ENCODE measurements at regions not wholly inside any gene's neighbourhood (a gene's known extent, or its start where the extent isn't known, plus 50 kb on each side); places are given as distances from the start of the nearest gene placed in this dataset.

- H3K27ac ChIP-seq (ENCODE audit: low read depth, low read length): no peak overlapping the region
- H3K79me2 ChIP-seq (ENCODE audit: control insufficient read depth, insufficient read depth, low read length, unreplicated experiment): no peaks in the 10 kb centered on the region
- H3K27me3 ChIP-seq (ENCODE audit: insufficient read depth, low read length): no peaks in the 10 kb centered on the region
- no peak overlapping the region for H3K4me3 ChIP-seq (ENCODE audit: low read depth, low read length)
- peaks cover 17% of the 10 kb centered on the region for H3K4me1 ChIP-seq (ENCODE audit: control insufficient read depth, insufficient read depth, low read length, unreplicated experiment)
- H3K36me3 ChIP-seq (ENCODE audit: insufficient read depth, low read length): no peaks in the 10 kb centered on the region
- H2AFZ ChIP-seq (ENCODE audit: low read length, unreplicated experiment): no peak overlapping the region
Measured at GRCh38 chr3:30457726-30458125, 148.7 kb upstream of the TGFBR2 start.

DNA sequence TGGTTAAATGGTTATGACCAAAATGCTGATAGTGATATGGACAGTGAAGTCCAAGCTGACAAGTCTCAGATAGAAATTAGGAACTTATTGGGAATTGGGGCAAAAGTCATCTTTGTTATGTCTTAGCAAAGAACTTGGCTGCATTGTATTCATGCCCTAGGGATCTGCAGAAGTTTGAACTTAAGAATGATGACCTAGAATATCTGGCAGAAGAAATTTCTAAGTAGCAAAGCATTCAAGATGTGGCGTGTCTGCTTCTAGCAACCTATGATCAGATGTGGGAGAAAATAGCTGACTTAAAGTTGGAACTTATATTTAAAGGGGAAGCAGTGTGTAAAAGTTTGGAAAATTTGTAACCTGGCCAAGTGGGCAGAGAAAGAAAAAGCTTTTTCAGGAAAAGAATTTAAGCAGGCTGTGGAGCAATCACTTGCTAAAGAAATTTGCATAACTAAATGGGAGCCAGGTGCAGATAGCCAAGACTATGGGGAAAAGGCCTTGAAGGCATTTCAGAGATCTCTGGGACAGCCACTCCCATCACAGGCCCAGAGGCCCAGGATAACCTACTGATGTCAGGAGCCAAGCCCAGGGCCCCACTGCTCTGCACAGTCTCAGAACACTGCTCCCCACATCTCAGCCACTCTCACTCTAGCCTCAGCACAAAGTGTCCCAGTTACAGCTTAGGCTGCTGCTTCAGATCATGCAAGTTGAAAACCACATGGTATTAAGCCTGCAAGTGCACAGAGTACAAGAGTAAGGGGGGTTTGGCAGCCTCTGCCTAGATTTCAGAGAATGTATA lies 147.8 kb upstream of the TGFBR2 start:
- H2AFZ ChIP-seq (ENCODE audit: low read length, unreplicated experiment): no peak overlapping the region
- no peak overlapping the region for H3K27ac ChIP-seq (ENCODE audit: low read depth, low read length)
- no peaks in the 10 kb centered on the region for H3K79me2 ChIP-seq (ENCODE audit: control insufficient read depth, insufficient read depth, low read length, unreplicated experiment)
- peaks cover 9% of the 10 kb centered on the region for H3K4me1 ChIP-seq (ENCODE audit: control insufficient read depth, insufficient read depth, low read length, unreplicated experiment)
- H3K27me3 ChIP-seq (ENCODE audit: insufficient read depth, low read length): no peaks in the 10 kb centered on the region
- H3K4me3 ChIP-seq (ENCODE audit: low read depth, low read length): no peak overlapping the region
- H3K36me3 ChIP-seq (ENCODE audit: insufficient read depth, low read length): no peaks in the 10 kb centered on the region

DNA sequence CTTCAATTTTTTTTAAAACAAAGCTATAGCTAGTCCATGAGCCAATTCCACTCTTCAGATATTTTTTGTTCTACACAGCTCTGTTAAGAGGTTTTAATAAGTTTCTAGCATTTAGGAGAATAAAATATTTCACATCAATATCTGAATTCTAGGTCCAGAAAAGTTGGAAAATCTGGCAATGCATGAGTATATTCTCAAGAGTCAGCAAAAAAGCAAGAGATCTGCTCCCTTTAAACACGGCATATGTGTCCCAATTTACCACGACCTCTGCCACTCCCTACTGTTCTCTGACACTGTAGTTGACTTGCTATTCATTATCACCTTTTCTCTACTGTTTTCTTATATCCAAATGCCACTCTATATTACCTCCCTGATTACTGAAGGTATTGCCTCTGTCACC lies 145.1 kb upstream of the TGFBR2 start:
- Histone ChIP-seq H3K4me3 (ENCODE audit: low read depth, low read length) (no peak overlapping the region), H3K27me3 (ENCODE audit: insufficient read depth, low read length) (no peaks in the 10 kb centered on the region), H3K79me2 (ENCODE audit: control insufficient read depth, insufficient read depth, low read length, unreplicated experiment) (no peaks in the 10 kb centered on the region), H3K4me1 (ENCODE audit: control insufficient read depth, insufficient read depth, low read length, unreplicated experiment) (peaks cover 8% of the 10 kb centered on the region), H3K36me3 (ENCODE audit: insufficient read depth, low read length) (no peaks in the 10 kb centered on the region), H2AFZ (ENCODE audit: low read length, unreplicated experiment) (no peak overlapping the region), H3K27ac (ENCODE audit: low read depth, low read length) (no peak overlapping the region)

- no peak overlapping the region for H3K27ac ChIP-seq (ENCODE audit: low read depth, low read length)
- H3K4me1 ChIP-seq (ENCODE audit: control insufficient read depth, insufficient read depth, low read length, unreplicated experiment): peaks cover 11% of the 10 kb centered on the region
- H3K79me2 ChIP-seq (ENCODE audit: control insufficient read depth, insufficient read depth, low read length, unreplicated experiment): no peaks in the 10 kb centered on the region
- H3K27me3 ChIP-seq (ENCODE audit: insufficient read depth, low read length): no peaks in the 10 kb centered on the region
- no peak overlapping the region for H3K4me3 ChIP-seq (ENCODE audit: low read depth, low read length)
- peak overlapping the region; percentile 73 for H2AFZ ChIP-seq (ENCODE audit: low read length, unreplicated experiment)
- no peaks in the 10 kb centered on the region for H3K36me3 ChIP-seq (ENCODE audit: insufficient read depth, low read length)
Measured at GRCh38 chr3:30462721-30463470, 143.5 kb upstream of the TGFBR2 start.

DNA sequence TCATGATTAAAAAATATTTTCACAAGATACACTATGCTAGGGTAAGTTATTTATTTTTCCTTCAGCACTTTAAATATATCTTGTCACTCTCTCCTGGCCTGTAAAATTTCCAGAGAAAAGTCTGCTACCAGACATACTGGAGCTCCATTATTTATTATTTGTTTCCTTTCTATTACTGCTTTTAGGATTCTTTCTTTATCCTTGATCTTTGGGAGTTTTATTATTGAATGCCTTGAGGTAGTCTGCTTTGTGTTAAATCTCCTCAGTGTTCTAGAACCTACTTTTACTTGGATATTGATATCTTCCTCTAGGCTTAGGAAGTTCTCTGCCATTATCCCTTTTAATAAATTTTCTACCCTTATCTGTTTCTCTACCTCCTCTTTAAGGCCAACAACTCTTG lies 142.0 kb upstream of the TGFBR2 start:
- no peak overlapping the region for H2AFZ ChIP-seq (ENCODE audit: low read length, unreplicated experiment)
- no peaks in the 10 kb centered on the region for H3K36me3 ChIP-seq (ENCODE audit: insufficient read depth, low read length)
- H3K79me2 ChIP-seq (ENCODE audit: control insufficient read depth, insufficient read depth, low read length, unreplicated experiment): no peaks in the 10 kb centered on the region
- no peaks in the 10 kb centered on the region for H3K27me3 ChIP-seq (ENCODE audit: insufficient read depth, low read length)
- no peak overlapping the region for H3K4me3 ChIP-seq (ENCODE audit: low read depth, low read length)
- peaks cover 16% of the 10 kb centered on the region for H3K4me1 ChIP-seq (ENCODE audit: control insufficient read depth, insufficient read depth, low read length, unreplicated experiment)
- no peak overlapping the region for H3K27ac ChIP-seq (ENCODE audit: low read depth, low read length)

- H3K36me3 ChIP-seq (ENCODE audit: insufficient read depth, low read length): no peaks in the 10 kb centered on the region
- H3K4me3 ChIP-seq (ENCODE audit: low read depth, low read length): no peak overlapping the region
- H3K27ac ChIP-seq (ENCODE audit: low read depth, low read length): no peak overlapping the region
- H3K27me3 ChIP-seq (ENCODE audit: insufficient read depth, low read length): no peaks in the 10 kb centered on the region
- peaks cover 18% of the 10 kb centered on the region for H3K4me1 ChIP-seq (ENCODE audit: control insufficient read depth, insufficient read depth, low read length, unreplicated experiment)
- H3K79me2 ChIP-seq (ENCODE audit: control insufficient read depth, insufficient read depth, low read length, unreplicated experiment): no peaks in the 10 kb centered on the region
- H2AFZ ChIP-seq (ENCODE audit: low read length, unreplicated experiment): no peak overlapping the region
Measured at GRCh38 chr3:30465454-30465853, 140.9 kb upstream of the TGFBR2 start.

DNA sequence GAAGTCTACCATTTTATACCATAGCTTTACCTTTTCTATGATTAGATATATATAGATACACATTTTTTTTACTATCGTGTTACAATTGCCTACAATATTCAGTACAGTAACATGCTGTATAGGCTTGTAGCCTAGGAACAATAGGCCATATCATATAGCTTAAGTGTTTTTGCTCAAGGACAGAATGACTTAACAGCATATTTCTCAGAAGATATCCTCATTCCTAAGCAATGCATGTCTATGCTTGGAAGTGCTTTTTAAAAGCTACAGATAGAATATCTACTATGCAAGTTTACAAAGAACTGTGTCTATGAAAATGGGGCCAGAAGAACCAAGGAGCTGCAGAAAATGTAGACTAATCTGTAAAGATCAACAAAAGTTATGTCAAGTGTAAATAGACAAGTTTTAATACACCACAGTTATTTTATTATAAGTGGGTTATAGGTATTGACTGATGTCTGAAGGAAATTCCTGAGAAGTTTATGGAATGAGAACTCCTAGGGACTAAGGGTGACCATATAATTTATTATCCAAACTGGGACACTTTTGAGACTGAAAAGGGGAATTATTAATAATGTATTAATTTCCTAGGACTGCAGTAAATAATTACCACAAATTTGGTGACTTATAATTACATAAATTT lies 138.7 kb upstream of the TGFBR2 start:
- Histone ChIP-seq H3K27ac (ENCODE audit: low read depth, low read length) (no peak overlapping the region), H2AFZ (ENCODE audit: low read length, unreplicated experiment) (peak overlapping the region; percentile 69)

DNA sequence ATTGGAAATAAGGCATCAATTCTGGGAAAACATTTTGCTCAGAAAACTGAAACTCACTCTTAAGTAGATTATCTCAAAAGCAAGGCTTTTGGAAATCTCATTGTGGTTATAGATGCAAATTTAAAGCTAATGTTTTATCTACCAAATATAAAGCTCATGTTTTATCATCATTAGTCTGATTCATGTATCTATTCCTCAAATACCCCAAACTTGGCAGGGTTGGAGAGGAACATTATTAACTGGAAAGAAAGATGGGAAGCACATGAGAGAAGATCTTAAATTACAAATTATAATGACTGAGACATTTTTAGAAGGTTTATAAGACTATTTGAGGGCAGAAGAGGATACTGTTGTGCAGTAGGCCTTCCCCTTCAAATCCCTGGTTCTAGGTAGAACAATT lies 137.3 kb upstream of the TGFBR2 start:
- peak overlapping the region; percentile 0 for H2AFZ ChIP-seq (ENCODE audit: low read length, unreplicated experiment)
- peaks cover 39% of the 10 kb centered on the region for H3K4me1 ChIP-seq (ENCODE audit: control insufficient read depth, insufficient read depth, low read length, unreplicated experiment)
- H3K27me3 ChIP-seq (ENCODE audit: insufficient read depth, low read length): no peaks in the 10 kb centered on the region
- H3K4me3 ChIP-seq (ENCODE audit: low read depth, low read length): no peak overlapping the region
- no peaks in the 10 kb centered on the region for H3K79me2 ChIP-seq (ENCODE audit: control insufficient read depth, insufficient read depth, low read length, unreplicated experiment)
- H3K36me3 ChIP-seq (ENCODE audit: insufficient read depth, low read length): no peaks in the 10 kb centered on the region
- H3K27ac ChIP-seq (ENCODE audit: low read depth, low read length): no peak overlapping the region

More for the DNA sequence above, 138.7 kb upstream of the TGFBR2 start:
- no peaks in the 10 kb centered on the region for H3K79me2 ChIP-seq (ENCODE audit: control insufficient read depth, insufficient read depth, low read length, unreplicated experiment)
- no peaks in the 10 kb centered on the region for H3K36me3 ChIP-seq (ENCODE audit: insufficient read depth, low read length)
- peaks cover 26% of the 10 kb centered on the region for H3K4me1 ChIP-seq (ENCODE audit: control insufficient read depth, insufficient read depth, low read length, unreplicated experiment)
- H3K4me3 ChIP-seq (ENCODE audit: low read depth, low read length): no peak overlapping the region
- no peaks in the 10 kb centered on the region for H3K27me3 ChIP-seq (ENCODE audit: insufficient read depth, low read length)

DNA sequence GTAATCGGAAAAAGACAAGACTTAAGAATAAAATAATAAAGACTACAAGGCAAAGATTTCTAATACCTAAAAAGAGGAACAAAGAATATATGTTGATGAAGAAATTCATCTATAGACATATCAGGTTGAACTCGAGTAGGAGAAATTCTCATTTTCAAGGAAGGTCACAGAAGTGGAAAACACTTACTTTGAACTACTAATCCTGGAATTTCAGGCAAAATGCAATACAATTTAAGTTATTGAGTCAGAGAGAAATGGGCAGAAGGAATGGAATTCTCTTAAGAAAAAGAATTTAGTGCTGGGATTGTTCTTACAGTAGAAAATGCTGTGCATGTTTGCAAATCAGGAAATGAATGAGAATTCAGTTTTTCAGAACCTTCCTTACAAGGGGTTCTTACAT lies 135.9 kb upstream of the TGFBR2 start:
- Histone ChIP-seq H2AFZ (ENCODE audit: low read length, unreplicated experiment) (no peak overlapping the region), H3K27ac (ENCODE audit: low read depth, low read length) (no peak overlapping the region), H3K4me3 (ENCODE audit: low read depth, low read length) (no peak overlapping the region), H3K36me3 (ENCODE audit: insufficient read depth, low read length) (0 out of 2 replicates have a peak, but pooled peaks cover 4% of the 10 kb centered on the region), H3K4me1 (ENCODE audit: control insufficient read depth, insufficient read depth, low read length, unreplicated experiment) (peaks cover 40% of the 10 kb centered on the region), H3K27me3 (ENCODE audit: insufficient read depth, low read length) (no peaks in the 10 kb centered on the region), H3K79me2 (ENCODE audit: control insufficient read depth, insufficient read depth, low read length, unreplicated experiment) (no peaks in the 10 kb centered on the region)

GRCh38 chr3:30471066-30471465 lies 135.3 kb upstream of the TGFBR2 start:
- H3K27ac ChIP-seq (ENCODE audit: low read depth, low read length): no peak overlapping the region
- H3K4me3 ChIP-seq (ENCODE audit: low read depth, low read length): no peak overlapping the region
- 0 out of 2 replicates have a peak, but pooled peaks cover 4% of the 10 kb centered on the region for H3K36me3 ChIP-seq (ENCODE audit: insufficient read depth, low read length)
- peaks cover 40% of the 10 kb centered on the region for H3K4me1 ChIP-seq (ENCODE audit: control insufficient read depth, insufficient read depth, low read length, unreplicated experiment)
- no peaks in the 10 kb centered on the region for H3K79me2 ChIP-seq (ENCODE audit: control insufficient read depth, insufficient read depth, low read length, unreplicated experiment)
- peak overlapping the region; percentile 57 for H2AFZ ChIP-seq (ENCODE audit: low read length, unreplicated experiment)
- no peaks in the 10 kb centered on the region for H3K27me3 ChIP-seq (ENCODE audit: insufficient read depth, low read length)
